ENCODE measurements at regions not wholly inside any gene's neighbourhood (a gene's known extent, or its start where the extent isn't known, plus 50 kb on each side); places are given as distances from the start of the nearest gene placed in this dataset.

GRCh38 chr5:39555788-39556187 lies 131.0 kb upstream of the DAB2 start:
- Mint-ChIP-seq H3K4me3 (no peak overlapping the region), H3K4me1 (no peaks in the 10 kb centered on the region), H3K36me3 (ENCODE audit: insufficient read depth in 1 of 3, low read depth in 3 of 3) (no peaks in the 10 kb centered on the region), H3K9me3 (no peaks in the 10 kb centered on the region; a peak in 1 of 5 replicates), H3K27ac (peak overlapping the region in 1 of 3 experiments; percentile 28; a peak in 1 of 7 replicates), H3K27me3 (ENCODE audit: low read depth) (no peaks in the 10 kb centered on the region)
- WGBS (ENCODE audit: extremely low coverage, insufficient read length, low lambda C conversion rate) = no CpG with 5 or more reads among the region's 4 CpGs
- H3K9ac ChIP-seq (ENCODE audit: extremely low read depth, insufficient read length, low read length) = no peak overlapping the region
- H3K4me1 ChIP-seq (ENCODE audit: insufficient read depth, low read length) = no peaks in the 10 kb centered on the region
- H2BK12ac ChIP-seq (ENCODE audit: insufficient read length, low read depth, low read length) = no peak overlapping the region
- no peak overlapping the region for H4K5ac ChIP-seq (ENCODE audit: insufficient read length, low read depth, low read length)
- H2BK15ac ChIP-seq (ENCODE audit: low read depth, low read length) = no peak overlapping the region
- H2BK20ac ChIP-seq (ENCODE audit: low read depth, low read length, poor library complexity, severe bottlenecking) = no peak overlapping the region
- no peak overlapping the region for H3K4ac ChIP-seq (ENCODE audit: low read depth, low read length)
- H3K27me3 ChIP-seq (ENCODE audit: insufficient read depth, low read length) = no peaks in the 10 kb centered on the region
- no peak overlapping the region for H2BK5ac ChIP-seq (ENCODE audit: insufficient read length, low read length)
- H2AK5ac ChIP-seq (ENCODE audit: insufficient read length, low read length) = no peak overlapping the region
- H4K91ac ChIP-seq (ENCODE audit: insufficient read length, low read depth, low read length) = no peak overlapping the region
- DNase-seq = no peak
- no peaks in the 10 kb centered on the region for H3K23me2 ChIP-seq (ENCODE audit: insufficient read length, low read depth, low read length, poor library complexity, severe bottlenecking)
- no peak overlapping the region for H3T11ph ChIP-seq (ENCODE audit: low read length)
- H3K4me2 ChIP-seq (ENCODE audit: insufficient read depth, insufficient read length, low read length) = no peak overlapping the region
- no peaks in the 10 kb centered on the region for H3K79me1 ChIP-seq (ENCODE audit: insufficient read depth, low read depth, low read length, poor library complexity, severe bottlenecking)
- H4K20me1 ChIP-seq (ENCODE audit: control insufficient read depth, insufficient read depth, insufficient read length) = no peaks in the 10 kb centered on the region
- H3K23ac ChIP-seq (ENCODE audit: insufficient read length, low read depth, low read length) = no peak overlapping the region
- no peak overlapping the region for H3K56ac ChIP-seq (ENCODE audit: insufficient read length, low read depth, low read length)
- no peak overlapping the region for H3K27ac ChIP-seq (ENCODE audit: insufficient read length, low read depth, low read length)
- no peak overlapping the region for H3K14ac ChIP-seq (ENCODE audit: insufficient read depth, low read length)
- no peaks in the 10 kb centered on the region for H3K9me3 ChIP-seq (ENCODE audit: control insufficient read depth, low read depth, low read length)
- TF ChIP-seq CTCF (conservative IDR thresholded peaks at IDR 0.05) = no peak
- no peak overlapping the region for H4K8ac ChIP-seq (replicated peaks; ENCODE audit: insufficient read length, low read depth, low read length)
- no peak overlapping the region for H2AFZ ChIP-seq (ENCODE audit: low read length)
- H3K79me2 ChIP-seq (ENCODE audit: insufficient read depth, low read length) = no peaks in the 10 kb centered on the region
- no peak overlapping the region for H2BK120ac ChIP-seq (ENCODE audit: low read depth, low read length, poor library complexity, severe bottlenecking)
- H3K18ac ChIP-seq (ENCODE audit: insufficient read length, low read depth, low read length) = no peak overlapping the region

All from H9 (cell line).